IMR-90 (cell line): ENCODE measurements at regions not wholly inside any gene's neighbourhood (a gene's known extent, or its start where the extent isn't known, plus 50 kb on each side); places are given as distances from the start of the nearest gene placed in this dataset.

Source experiments
- ATAC-seq: fragments of 200-7000 bp; cut with Tn5 transposase; 2 replicates; pipeline ENCODE4 v1.9.1; 2020; ENCODE audit warnings: low read depth, mild to moderate bottlenecking, moderate library complexity
- BruUV-seq: library from RNA; stranded (reverse); fragments of 400-500 nt; replicated peaks from 2 replicates; lab custom pipeline; 2021; lab: Mats Ljungman, UMichigan
- CTCF ChIA-PET: fragments of 300-600 bp; formaldehyde crosslinking; extraction: SDS; loops from one replicate; lab custom pipeline; 2021; ENCODE audit warnings: antibody characterized with exemption; lab: Yijun Ruan, JAX
- POLR2A ChIA-PET: fragments of 300-600 bp; sonication (Branson Sonifier 250); formaldehyde crosslinking; loops from one replicate; lab custom pipeline; 2022; ENCODE audit warnings: antibody characterized with exemption; ENCODE audit not compliant: unreplicated experiment; lab: Charles Lee
- DNase-seq: peaks from one replicate; pipeline ENCODE4 v3.0.0; 2013
- H2AFZ ChIP-seq: replicated peaks from 2 replicates; pipeline ENCODE3; 2013; ENCODE audit warnings: low read length, mild to moderate bottlenecking; ENCODE audit not compliant: poor library complexity
- H2AK5ac ChIP-seq: 2 replicates; pipeline ENCODE4 v1.6.1; 2013; ENCODE audit warnings: low read depth, low read length, inconsistent platforms
- H2AK9ac ChIP-seq: replicated peaks from 2 replicates; pipeline ENCODE3; 2013; ENCODE audit warnings: mild to moderate bottlenecking, low read depth, low read length, moderate library complexity; ENCODE audit not compliant: poor library complexity
- H2BK120ac ChIP-seq: 2 replicates; pipeline ENCODE4 v1.6.1; 2013; ENCODE audit warnings: low read depth, low read length, inconsistent platforms
- H2BK15ac ChIP-seq: 3 replicates; pipeline ENCODE4 v1.6.1; 2013; ENCODE audit warnings: low read depth, low read length, inconsistent platforms
- H2BK20ac ChIP-seq: 2 replicates; pipeline ENCODE4 v1.6.1; 2013; ENCODE audit warnings: low read depth, mild to moderate bottlenecking, inconsistent platforms, low read length, moderate library complexity
- H2BK5ac ChIP-seq: 2 replicates; pipeline ENCODE4 v1.6.1; 2013; ENCODE audit warnings: mild to moderate bottlenecking, low read depth, low read length, inconsistent platforms; ENCODE audit not compliant: poor library complexity, severe bottlenecking
- H3K14ac ChIP-seq: replicated peaks from 2 replicates; pipeline ENCODE4 v1.6.1; 2013; ENCODE audit warnings: low read depth, low read length, inconsistent platforms
- H3K18ac ChIP-seq: 2 replicates; pipeline ENCODE4 v1.6.1; 2013; ENCODE audit warnings: low read depth, low read length, control low read depth
- H3K23ac ChIP-seq: 2 replicates; pipeline ENCODE4 v1.6.1; 2013; ENCODE audit warnings: low read depth, low read length, inconsistent platforms
- H3K27ac ChIP-seq: 2 replicates; pipeline ENCODE4 v1.5.1; 2013; ENCODE audit warnings: mild to moderate bottlenecking, control low read depth, low read length; ENCODE audit not compliant: insufficient read depth
- H3K27me3 ChIP-seq: 2 replicates; pipeline ENCODE4 v1.6.1; 2013; ENCODE audit warnings: low read length; ENCODE audit not compliant: control insufficient read depth, insufficient read depth
- H3K36me3 ChIP-seq: 2 replicates; pipeline ENCODE4 v1.6.1; 2013; ENCODE audit warnings: low read length, mixed read lengths; ENCODE audit not compliant: control insufficient read depth, insufficient read depth
- H3K4ac ChIP-seq: 2 replicates; pipeline ENCODE4 v1.6.1; 2013; ENCODE audit warnings: low read depth, low read length, inconsistent platforms
- H3K4me1 ChIP-seq: 2 replicates; pipeline ENCODE4 v1.6.1; 2013; ENCODE audit warnings: low read length, mixed read lengths; ENCODE audit not compliant: control insufficient read depth, insufficient read depth
- H3K4me2 ChIP-seq: 2 replicates; pipeline ENCODE4 v1.6.1; 2013; ENCODE audit warnings: low read depth, mild to moderate bottlenecking, control low read depth, low read length, moderate library complexity
- H3K4me3 ChIP-seq: 2 replicates; pipeline ENCODE4 v1.5.1; 2013; ENCODE audit warnings: low read depth, mild to moderate bottlenecking, control low read depth, low read length, moderate library complexity; ENCODE audit not compliant: insufficient read depth
- H3K56ac ChIP-seq: 2 replicates; pipeline ENCODE4 v1.6.1; 2013; ENCODE audit warnings: low read length, inconsistent platforms; ENCODE audit not compliant: insufficient read depth; ENCODE audit errors: extremely low read depth
- H3K79me1 ChIP-seq, 2 experiments: 2 replicates each; pipeline ENCODE4 v1.6.1; 2013; ENCODE audit warnings: low read length in 2 of 2, inconsistent platforms in 1 of 2, low read depth in 1 of 2
- H3K9ac ChIP-seq: 2 replicates; pipeline ENCODE4 v1.6.1; 2013; ENCODE audit warnings: low read depth, low read length, control low read depth
- H3K9me1 ChIP-seq: 2 replicates; pipeline ENCODE4 v1.6.1; 2013; ENCODE audit warnings: low read length, inconsistent platforms; ENCODE audit not compliant: insufficient read depth
- H3K9me3 ChIP-seq: 2 replicates; pipeline ENCODE4 v1.6.1; 2013; ENCODE audit warnings: low read length; ENCODE audit not compliant: control insufficient read depth, insufficient read depth
- H4K20me1 ChIP-seq: 2 replicates; pipeline ENCODE4 v1.6.1; 2013; ENCODE audit warnings: low read length, inconsistent platforms; ENCODE audit not compliant: insufficient read depth
- H4K5ac ChIP-seq: 2 replicates; pipeline ENCODE4 v1.6.1; 2013; ENCODE audit warnings: mild to moderate bottlenecking, low read depth, low read length, control low read depth
- H4K8ac ChIP-seq, 2 experiments: 2 replicates each; pipeline ENCODE4 v1.6.1; 2013; ENCODE audit warnings: low read depth in 2 of 2, low read length in 2 of 2, control low read depth in 1 of 2, inconsistent platforms in 1 of 2
- H4K91ac ChIP-seq: 2 replicates; pipeline ENCODE4 v1.6.1; 2013; ENCODE audit warnings: low read depth, low read length, inconsistent platforms; ENCODE audit not compliant: insufficient read depth
- BHLHE40 ChIP-seq: fragments of 150-350 bp; IDR thresholded peaks from 2 replicates; pipeline ENCODE4 v1.6.1; 2016; ENCODE audit warnings: mild to moderate bottlenecking, low read depth, low read length
- CEBPB ChIP-seq: IDR thresholded peaks from 2 replicates; pipeline ENCODE4 v1.6.1; 2012; ENCODE audit warnings: low read depth, low read length, improper control_type of control experiment
- CHD1 ChIP-seq: IDR thresholded peaks from 2 replicates; pipeline ENCODE4 v1.6.1; 2012; ENCODE audit warnings: low read depth, low read length, improper control_type of control experiment
- FOS ChIP-seq: fragments of 150-350 bp; IDR thresholded peaks from 2 replicates; pipeline ENCODE4 v1.6.1; 2016; ENCODE audit warnings: low read depth, low read length
- MAFK ChIP-seq: IDR thresholded peaks from 2 replicates; pipeline ENCODE4 v1.6.1; 2012; ENCODE audit warnings: low read depth, low read length, improper control_type of control experiment
- MXI1 ChIP-seq: IDR thresholded peaks from 2 replicates; pipeline ENCODE4 v1.6.1; 2012; ENCODE audit warnings: low read depth, mild to moderate bottlenecking, low read length, moderate library complexity, borderline replicate concordance
- NFE2L2 ChIP-seq: fragments of 150-350 bp; IDR thresholded peaks from 2 replicates; pipeline ENCODE4 v1.6.1; 2016; ENCODE audit warnings: low read depth, mild to moderate bottlenecking, low read length
- RFX5 ChIP-seq: IDR thresholded peaks from 2 replicates; pipeline ENCODE4 v1.8.0; 2012; ENCODE audit warnings: low read depth, mild to moderate bottlenecking, low read length, moderate library complexity
- WGBS, 2 experiments: methylation state at CpG; one replicate each; pipeline versions ENCODE4 v1.1.5 to v1.1.7; 2013; ENCODE audit warnings: missing lambda C conversion rate in 2 of 2; ENCODE audit not compliant: insufficient read length in 1 of 2; ENCODE audit errors: extremely low coverage in 2 of 2; 5-methylcytosine and 5-hydroxymethylcytosine counted together
- dilution Hi-C: fragments of 300-500 bp; cut with HindIII; formaldehyde crosslinking; loops from one replicate; pipeline ENCODE4 v1.14.3; 2018; ENCODE audit warnings: low sequenced_read_pairs; ENCODE audit not compliant: unreplicated experiment
- in situ Hi-C: fragments of 300-500 bp; cut with MboI; formaldehyde crosslinking; loops from 3 replicates; pipeline ENCODE4 v1.14.3; 2019; ENCODE audit warnings: low sequenced_read_pairs, inconsistent platforms, mixed read lengths
- intact Hi-C: fragments of 100-400 bp; cut with micrococcal nuclease; formaldehyde crosslinking; loops from 2 replicates; pipeline ENCODE4 v1.10.0; 2022
- TF ChIP-seq, protein P1 (sequence below): fragments of 150-350 bp; IDR thresholded peaks from 2 replicates; pipeline ENCODE4 v1.6.1; 2016; ENCODE audit warnings: low read depth, mild to moderate bottlenecking, low read length, moderate library complexity, borderline replicate concordance

DNA sequence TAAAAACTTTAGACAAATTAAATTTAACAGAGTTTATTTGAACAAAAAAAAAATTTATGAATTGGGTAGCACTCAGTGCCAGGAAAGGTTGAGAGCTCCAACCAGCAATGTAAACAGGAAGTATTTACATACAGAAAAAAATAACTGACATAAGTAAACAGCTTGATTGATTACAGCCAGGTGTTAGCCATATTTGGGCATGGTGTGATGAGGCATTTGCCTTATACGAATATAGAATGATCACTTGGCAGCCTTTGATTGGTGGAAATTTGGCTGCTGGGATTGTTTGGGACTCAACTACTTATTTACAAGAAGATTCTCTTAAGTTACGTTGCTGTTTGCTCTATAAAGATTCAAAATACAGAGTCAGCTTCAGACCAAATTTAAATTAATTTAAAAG lies 172.0 kb downstream of the ADAM29 start:
- no CpG with 5 or more reads among the region's 2 CpGs for WGBS, 2 experiments
- H4K20me1 ChIP-seq: no peaks in the 10 kb centered on the region
- intact Hi-C loops: no loop called here
- no peaks in the 10 kb centered on the region for H3K36me3 ChIP-seq
- no peak overlapping the region for H2AK5ac ChIP-seq
- DNase-seq (no peak), ATAC-seq (no peak)
- dilution Hi-C loops: no loop called here
- H4K5ac ChIP-seq: no peak overlapping the region
- no peak overlapping the region for H3K9ac ChIP-seq
- BruUV-seq: no TSS peak
- H3K9me3 ChIP-seq: peaks cover 19% of the 10 kb centered on the region
- H2BK120ac ChIP-seq: no peak overlapping the region
- H3K23ac ChIP-seq: no peak overlapping the region
- H3K4me1 ChIP-seq: no peaks in the 10 kb centered on the region
- TF ChIP-seq CHD1: no peak
- no peak for TF ChIP-seq RFX5
- no peak for TF ChIP-seq NFE2L2
- no peak for TF ChIP-seq BHLHE40
- no peak for TF ChIP-seq MAFK
- TF ChIP-seq MXI1: no peak
- TF ChIP-seq CEBPB: no peak
- no peak for TF ChIP-seq FOS
- TF ChIP-seq, protein P1, sequence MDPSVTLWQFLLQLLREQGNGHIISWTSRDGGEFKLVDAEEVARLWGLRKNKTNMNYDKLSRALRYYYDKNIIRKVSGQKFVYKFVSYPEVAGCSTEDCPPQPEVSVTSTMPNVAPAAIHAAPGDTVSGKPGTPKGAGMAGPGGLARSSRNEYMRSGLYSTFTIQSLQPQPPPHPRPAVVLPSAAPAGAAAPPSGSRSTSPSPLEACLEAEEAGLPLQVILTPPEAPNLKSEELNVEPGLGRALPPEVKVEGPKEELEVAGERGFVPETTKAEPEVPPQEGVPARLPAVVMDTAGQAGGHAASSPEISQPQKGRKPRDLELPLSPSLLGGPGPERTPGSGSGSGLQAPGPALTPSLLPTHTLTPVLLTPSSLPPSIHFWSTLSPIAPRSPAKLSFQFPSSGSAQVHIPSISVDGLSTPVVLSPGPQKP: no peak
- H3K4me3 ChIP-seq: no peak overlapping the region
- H4K91ac ChIP-seq: no peak overlapping the region
- no peak overlapping the region for H3K56ac ChIP-seq
- H3K4ac ChIP-seq: no peak overlapping the region
- no peak overlapping the region for H3K4me2 ChIP-seq
- H2BK15ac ChIP-seq: no peak overlapping the region
- no peak overlapping the region for H2AK9ac ChIP-seq
- no peak overlapping the region for H3K14ac ChIP-seq
- no peak overlapping the region for H2BK20ac ChIP-seq
- H3K18ac ChIP-seq: no peak overlapping the region
- no peaks in the 10 kb centered on the region for H3K9me1 ChIP-seq
- ChIA-PET POLR2A (no interaction called here), CTCF (no interaction called here)
- H3K27ac ChIP-seq: no peak overlapping the region
- H2AFZ ChIP-seq: no peak overlapping the region
- in situ Hi-C loops: no loop called here
- no peak overlapping the region for H2BK5ac ChIP-seq
- H3K27me3 ChIP-seq: no peaks in the 10 kb centered on the region
- H3K79me1 ChIP-seq: no peaks in the 10 kb centered on the region
- no peak overlapping the region for H4K8ac ChIP-seq
